NCI-H2107 treated with DMSO at 0.1 percent for 48 hours (cell line): ENCODE measurements at regions not wholly inside any gene's neighbourhood (a gene's known extent, or its start where the extent isn't known, plus 50 kb on each side); places are given as distances from the start of the nearest gene placed in this dataset.
"Not testable (repeated sequence)": the region's sequence is repeated elsewhere in the genome, so short reads cannot be mapped to it uniquely, and the experiment has no call there.

Source experiments
- DNase-seq: peaks from one replicate; lab custom pipeline; 2025; ENCODE audit not compliant: unreplicated experiment; lab: John Stamatoyannopoulos, UW

DNA sequence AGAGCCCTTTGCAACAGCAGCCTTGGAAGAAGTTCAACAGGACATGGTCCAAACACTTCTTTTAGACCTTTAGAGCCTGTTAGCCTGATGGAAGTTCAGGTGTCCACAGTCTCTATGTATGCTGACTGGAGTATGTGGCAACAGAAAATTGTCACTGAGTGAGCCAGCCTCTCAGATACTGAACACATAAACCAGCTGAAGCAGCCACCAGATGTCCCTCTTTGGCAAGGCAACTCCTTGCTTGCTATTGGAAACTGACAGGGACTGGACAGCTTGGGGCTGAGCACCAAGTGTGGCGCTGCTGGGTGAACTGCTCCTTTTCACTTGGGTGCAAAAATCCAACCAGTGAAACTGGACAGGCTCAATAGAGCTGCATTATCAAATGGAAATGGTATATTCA lies 1344.9 kb downstream of the RPIA start:
- DNase-seq: not testable (repeated sequence)

DNA sequence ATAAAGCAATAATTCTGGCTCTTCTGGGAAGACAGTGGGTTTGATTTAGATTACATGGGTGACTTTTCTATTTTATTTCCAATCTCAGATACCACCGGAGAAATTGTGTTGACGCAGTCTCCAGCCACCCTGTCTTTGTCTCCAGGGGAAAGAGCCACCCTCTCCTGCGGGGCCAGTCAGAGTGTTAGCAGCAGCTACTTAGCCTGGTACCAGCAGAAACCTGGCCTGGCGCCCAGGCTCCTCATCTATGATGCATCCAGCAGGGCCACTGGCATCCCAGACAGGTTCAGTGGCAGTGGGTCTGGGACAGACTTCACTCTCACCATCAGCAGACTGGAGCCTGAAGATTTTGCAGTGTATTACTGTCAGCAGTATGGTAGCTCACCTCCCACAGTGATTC lies 1347.6 kb downstream of the RPIA start:
- not testable (repeated sequence) for DNase-seq

DNA sequence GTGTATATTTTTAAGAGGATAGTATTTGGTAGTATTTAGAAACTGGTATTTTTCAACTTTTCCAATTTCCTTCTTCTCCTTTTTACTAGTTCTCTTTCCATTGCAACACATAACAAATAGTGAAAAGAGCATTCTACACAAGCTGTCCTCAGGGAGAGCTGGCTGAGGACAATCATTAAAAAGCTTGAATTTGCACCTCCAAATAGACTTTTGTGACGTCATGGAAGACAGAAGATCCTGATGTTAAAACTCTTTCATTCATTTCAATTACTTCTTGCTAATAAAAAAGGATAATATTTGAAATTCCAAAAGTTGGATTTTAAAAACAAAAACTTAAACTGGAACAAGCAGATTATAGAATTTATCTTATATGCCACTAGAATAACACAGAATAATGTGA lies 1356.3 kb downstream of the RPIA start:
- not testable (repeated sequence) for DNase-seq

DNA sequence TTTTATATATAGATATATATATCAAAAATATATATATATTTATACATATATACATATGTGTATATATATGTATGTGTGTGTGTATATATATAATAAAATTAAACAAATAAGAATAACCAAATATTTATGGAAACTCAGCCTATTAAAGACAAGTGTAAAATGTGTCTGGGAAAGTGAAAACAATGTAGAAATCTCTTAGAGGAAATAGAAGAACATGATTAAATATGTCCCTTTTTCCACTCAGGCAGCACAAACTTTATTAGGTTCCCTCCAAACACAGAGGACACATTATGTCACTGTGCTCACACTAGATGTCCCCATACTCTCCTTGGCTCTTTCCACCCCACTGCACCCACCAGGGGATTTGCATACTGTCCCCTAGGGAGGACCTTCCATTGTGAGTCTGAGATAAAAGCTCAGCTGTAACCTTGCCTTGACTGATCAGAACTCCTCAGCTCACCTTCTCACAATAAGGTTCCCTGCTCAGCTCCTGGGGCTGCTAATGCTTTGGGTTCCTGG lies 1360.7 kb downstream of the RPIA start:
- DNase-seq: not testable (repeated sequence)

DNA sequence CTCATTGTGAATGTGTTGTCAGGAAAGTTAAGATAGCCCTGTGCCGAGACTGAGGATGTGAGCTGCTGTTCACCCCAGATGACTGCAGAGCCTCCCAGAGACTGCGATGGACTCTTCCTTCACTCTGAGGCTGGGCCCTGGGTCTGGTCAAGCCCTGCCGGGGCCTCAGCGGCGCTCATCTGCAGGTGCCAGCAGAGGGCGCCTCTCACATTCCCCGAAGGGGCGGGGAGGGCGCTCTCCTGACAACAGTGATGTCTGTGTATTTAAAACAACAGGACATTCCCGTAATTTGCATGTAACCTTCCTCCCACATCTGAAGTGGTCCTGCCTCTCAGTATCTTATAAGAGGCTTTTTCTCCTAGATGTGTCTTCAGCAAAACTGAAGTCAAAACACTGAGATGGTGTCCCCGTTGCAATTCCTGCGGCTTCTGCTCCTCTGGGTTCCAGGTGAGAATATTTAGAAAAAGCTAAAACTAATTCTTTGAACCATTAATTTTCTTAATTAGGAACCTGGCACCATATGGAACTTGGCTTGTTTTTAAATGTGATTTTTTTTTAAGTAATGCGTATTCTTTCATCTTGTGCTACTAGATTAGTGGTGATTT lies 1377.9 kb downstream of the RPIA start:
- DNase-seq: no peak

DNA sequence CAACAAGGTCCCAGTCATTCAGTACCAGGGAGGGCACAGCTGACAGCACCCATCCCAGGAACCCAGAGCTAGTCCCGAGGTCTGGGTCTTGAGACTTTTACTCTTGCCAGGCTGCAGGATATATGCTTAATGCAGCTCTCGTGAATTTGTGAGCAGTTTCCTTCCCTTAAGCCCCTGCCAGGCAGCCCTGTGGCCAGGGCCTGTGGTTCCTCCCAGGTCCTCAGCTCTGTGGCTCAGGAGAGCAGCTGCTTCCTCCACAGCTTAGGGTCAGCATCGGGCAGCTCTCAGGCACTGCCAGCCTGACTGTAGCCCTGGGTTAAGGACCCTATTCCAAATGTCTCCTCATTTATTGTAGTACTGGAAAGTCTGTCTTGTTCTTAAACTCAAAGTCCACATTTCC lies 1384.8 kb downstream of the RPIA start:
- DNase-seq: no peak

DNA sequence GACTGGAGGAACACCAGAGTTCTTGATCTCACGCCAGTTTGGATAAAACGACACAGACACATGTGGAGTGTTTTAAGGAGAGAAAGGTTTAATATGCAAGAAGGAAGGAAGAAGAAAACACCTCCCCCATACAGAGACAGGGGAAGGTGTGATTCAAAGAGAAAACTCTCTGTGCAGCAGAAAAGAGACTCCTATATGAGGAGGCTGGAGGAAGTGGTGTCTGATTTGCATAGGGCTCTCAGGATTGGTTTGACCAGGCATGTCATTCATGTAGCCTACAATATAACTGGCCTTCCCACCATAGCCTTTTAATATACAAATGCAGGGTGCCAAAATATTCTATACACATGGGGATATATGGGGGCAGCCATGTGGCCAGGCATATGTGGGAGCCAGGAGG lies 1386.5 kb downstream of the RPIA start:
- DNase-seq: no peak

DNA sequence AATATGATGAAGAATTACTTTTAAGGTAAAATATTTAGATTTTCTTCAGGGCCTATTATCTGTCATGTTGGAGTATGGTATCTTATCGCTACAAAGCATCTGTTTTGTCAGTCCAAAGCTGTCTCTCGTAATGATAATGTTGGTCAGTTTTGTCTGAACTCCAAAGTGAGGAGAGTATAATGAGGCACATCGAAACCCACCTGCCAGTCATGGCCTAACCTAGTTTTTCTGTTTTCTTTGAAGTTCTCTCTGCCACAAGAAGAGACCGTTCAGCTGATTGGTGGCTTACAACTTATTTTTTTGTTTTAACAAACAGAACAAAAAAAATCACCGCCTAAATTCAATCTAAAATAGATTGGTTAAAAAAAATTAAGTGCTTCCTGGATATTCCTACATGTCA lies 1387.9 kb downstream of the RPIA start:
- DNase-seq: no peak

DNA sequence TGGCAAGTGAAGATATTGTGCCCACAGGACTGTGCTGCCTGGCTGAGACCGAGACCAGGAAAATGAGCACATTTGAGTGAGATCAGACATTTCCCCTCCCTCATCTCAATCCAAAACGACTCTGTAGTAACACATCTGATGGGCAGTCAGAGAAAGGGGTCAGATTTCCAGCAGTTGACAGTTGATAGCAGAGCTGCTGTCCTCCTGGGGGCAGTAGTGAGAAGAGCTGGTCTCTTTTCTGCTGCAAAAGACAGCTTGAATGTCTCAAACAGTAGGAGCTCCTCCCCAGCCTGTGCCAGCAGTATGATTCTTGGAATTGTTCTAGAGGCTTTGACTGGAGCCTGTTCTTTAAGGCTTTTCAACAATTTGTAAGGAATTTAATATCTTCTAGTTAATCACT lies 1396.3 kb downstream of the RPIA start:
- DNase-seq: not testable (repeated sequence)

DNA sequence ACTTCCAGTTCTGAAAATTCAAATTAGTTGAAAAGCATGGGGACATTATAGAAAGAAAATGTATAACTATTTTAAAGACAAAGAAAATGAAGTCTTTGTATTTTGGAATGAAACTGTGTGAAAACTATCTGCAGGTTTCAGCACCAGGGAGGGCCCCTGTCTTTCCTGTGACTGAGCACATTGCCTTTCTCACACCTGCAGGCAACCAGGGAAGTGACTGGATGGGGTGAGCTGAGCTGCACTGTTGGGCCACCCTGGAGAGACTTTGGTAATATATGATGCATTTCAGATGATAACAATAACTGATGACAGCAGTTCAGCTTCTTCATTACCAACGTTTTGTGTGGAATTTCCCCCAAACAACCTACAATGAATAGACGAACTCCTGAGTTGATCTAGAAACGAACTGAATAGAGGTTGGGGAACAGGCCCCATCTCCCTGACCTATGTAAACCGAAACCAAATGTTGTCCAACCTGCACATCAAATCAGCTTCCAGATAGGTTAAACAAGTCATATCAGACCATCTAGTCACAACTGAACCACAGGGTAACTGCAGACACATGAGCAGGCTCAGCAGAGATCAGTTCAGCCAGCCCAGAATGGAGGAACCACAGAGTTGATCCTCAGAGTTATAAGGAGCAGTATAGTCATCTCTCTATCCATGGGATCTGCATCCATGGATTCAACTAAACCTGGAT lies 1402.2 kb downstream of the RPIA start:
- not testable (repeated sequence) for DNase-seq

DNA sequence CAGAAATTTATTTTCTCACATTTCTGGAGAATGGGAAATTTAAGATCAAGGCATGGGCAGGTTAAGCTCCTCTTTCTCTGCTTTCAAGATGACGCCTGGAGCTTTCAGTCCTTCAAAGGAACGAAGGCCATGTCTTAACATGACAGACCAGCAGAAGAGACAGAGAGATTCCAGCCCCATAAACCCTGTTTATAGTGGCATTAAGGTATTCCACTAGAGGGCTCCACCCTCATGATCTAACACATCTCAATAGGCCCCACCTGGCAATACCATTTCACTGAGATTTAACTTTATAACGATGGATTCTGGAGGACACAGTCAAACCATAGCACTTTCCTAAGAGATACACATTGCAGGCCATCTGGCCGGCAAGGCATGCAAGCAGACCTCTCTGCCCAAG lies 1406.1 kb downstream of the RPIA start:
- DNase-seq: not testable (repeated sequence)

DNA sequence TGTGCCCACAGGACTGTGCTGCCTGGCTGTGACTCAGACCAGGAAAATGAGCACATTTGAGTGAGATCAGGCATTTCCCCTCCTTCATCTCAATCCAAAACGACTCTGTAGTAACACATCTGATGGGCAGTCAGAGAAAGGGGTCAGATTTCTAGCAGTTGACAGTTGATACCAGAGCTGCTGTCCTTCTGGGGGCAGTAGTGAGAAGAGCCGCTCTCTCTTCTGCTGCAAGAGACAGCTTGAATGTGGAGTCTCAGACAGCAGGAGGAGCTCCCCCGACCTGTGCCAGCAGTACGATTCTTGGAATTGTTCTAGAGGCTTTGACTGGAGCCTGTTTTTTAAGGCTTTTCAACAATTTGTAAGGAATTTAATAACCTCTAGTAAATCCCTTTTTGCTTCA lies 1413.7 kb downstream of the RPIA start:
- DNase-seq: not testable (repeated sequence)

DNA sequence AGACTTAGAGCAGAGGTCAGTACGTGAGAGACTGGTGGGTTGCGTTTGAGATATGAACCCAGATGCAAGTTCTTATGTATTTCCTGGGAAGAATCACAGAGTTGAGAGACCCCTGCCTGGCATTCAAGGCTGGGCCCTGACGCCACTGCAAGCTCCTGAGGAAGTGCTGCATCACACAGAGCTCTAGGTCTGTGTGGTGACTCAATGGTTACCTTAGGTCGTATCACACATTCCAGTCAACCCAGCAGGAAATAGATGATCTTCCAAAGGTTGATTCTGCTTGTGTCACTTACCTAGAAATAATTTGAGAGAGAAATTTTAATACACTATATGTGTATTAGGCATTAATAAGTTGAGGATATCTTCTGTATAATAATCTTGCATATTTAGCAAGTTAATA lies 1431.9 kb downstream of the RPIA start:
- DNase-seq: not testable (repeated sequence)

DNA sequence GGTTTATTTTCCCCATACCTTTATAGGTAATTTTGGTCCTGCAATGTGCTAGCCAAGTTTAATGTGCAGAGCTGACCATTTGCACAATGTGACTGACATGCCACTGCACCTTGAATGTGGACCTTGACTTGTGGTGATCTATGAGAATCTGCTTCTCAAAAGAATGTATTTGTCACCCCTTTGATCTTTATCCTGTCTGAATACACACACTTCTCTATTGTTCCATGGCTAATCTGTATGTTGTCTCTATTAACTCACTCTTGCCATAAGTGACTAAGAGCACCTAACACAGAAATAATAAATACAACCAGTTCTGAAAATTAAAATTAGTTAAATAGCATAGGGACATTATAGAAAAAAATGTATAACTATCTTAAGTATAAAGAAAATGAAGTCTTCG lies 1447.6 kb downstream of the RPIA start:
- DNase-seq: not testable (repeated sequence)

DNA sequence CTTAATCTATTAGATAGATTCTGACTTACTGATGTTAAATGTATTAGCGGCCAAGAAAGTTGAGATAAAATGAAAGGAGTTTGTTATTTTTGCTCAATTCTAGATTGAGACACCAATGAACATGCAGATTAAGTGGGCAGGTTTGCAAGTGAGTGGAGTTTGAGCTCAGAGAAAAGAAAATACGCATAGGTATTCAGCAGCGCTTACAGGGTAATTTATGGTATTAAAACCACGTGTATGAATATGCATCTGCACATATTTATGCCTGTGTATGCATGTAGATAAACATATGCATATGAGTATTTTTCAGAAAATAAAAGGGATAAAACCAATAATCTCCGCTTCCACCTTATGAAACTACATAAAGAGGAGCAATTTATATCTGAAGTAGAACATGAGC lies 1450.1 kb downstream of the RPIA start:
- not testable (repeated sequence) for DNase-seq

DNA sequence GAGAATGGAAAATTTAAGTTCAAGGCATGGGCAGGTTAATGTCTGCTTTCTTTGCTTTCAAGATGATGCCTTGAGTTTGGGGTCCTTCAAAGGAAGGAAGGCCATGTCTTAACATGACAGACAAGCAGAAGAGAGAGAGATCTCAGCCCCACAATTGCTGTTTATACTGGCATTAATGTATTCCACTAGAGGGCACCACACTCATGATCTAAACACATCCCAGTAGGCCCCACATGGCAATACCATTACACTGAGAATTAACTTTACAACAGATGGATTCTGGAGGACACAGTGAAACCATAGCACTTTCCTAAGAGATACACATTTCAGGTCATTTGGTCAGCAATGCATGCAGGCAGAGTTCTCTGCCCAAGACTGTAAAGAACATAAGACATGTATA lies 1460.3 kb downstream of the RPIA start:
- peak; percentile 3 for DNase-seq

DNA sequence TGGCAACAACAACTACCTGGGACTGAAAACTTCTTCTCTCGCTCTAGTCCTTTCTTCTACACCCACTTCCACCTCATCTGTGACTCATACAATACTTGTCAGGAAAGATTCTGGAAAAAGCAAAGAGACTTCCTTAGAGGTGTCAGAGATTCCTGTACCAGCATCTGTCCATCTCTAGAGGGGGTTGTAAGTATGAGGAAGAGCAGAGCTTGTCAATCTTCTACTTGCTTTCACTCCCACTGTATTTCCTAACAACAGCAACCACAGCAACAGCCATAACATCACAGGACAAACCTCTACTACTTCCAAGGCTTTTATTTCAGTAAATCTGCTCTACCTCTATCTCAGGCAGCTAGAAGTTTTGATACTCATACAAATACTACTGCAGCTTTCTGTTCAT lies 1479.5 kb downstream of the RPIA start:
- not testable (repeated sequence) for DNase-seq

DNA sequence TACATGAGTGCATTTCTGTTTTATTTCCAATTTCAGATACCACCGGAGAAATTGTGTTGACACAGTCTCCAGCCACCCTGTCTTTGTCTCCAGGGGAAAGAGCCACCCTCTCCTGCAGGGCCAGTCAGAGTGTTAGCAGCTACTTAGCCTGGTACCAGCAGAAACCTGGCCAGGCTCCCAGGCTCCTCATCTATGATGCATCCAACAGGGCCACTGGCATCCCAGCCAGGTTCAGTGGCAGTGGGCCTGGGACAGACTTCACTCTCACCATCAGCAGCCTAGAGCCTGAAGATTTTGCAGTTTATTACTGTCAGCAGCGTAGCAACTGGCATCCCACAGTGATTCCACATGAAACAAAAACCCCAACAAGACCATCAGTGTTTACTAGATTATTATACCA lies 1481.6 kb downstream of the RPIA start:
- not testable (repeated sequence) for DNase-seq

DNA sequence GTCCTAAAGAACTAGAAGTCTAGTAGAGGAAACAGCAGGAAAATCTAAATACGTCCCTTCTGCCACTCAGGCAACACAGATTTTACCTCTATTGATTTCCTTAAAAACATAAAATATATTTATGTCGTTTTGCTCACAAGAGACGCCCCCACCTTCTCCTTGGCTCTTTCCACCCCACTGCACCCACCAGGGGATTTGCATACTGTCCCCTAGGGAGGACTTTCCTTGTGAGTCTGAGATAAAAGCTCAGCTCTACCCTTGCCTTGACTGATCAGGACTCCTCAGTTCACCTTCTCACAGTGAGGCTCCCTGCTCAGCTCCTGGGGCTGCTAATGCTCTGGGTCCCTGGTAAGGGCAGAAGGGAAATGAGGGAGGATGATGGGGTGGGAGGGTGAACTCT lies 1488.1 kb downstream of the RPIA start:
- not testable (repeated sequence) for DNase-seq

DNA sequence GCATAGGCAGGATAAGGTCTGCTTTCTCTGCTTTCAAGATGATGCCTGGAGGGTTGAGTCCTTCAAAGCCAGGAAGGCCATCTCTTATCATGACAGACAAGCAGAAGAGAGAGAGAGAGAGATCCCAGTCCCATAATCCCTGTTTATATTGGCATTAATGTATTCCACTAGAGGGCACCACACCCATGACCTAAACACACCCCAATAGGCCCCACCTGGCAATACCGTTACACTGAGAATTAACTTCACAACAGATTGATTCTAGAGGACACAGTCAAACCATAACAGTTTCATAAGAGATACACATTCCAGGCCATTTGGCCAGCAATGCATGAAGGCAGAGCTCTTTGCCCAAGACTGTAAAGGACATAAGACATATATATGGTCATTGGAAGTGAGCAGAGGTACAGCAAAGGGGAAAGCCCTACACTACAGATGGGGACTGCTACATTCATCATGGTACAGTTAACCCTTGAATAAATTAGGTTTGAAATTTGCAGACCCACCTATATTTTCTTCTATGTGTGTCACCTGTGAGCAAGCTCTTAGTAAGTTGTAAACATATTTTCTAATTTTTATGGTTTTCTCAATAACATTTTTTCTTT lies 1516.1 kb downstream of the RPIA start:
- peak; percentile 1 for DNase-seq

DNA sequence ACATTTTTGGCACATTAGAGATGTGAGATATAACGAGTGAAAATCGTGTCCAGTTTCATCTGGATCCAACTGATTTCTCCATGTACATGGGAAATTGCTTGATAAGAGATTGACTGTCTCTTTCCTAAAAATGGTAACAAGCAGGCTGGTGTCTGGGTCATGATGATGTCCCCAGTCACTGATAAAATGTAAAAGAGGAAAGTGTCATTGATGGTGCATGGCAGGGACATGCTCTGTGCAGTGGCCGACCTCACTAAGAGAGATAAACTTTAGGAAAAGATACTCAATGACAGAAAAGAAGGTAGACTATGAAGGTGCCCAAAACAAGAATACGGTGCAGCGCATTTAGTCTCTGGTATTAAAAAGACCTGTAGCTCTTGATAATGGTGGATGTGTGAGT lies 1517.5 kb downstream of the RPIA start:
- no peak for DNase-seq

DNA sequence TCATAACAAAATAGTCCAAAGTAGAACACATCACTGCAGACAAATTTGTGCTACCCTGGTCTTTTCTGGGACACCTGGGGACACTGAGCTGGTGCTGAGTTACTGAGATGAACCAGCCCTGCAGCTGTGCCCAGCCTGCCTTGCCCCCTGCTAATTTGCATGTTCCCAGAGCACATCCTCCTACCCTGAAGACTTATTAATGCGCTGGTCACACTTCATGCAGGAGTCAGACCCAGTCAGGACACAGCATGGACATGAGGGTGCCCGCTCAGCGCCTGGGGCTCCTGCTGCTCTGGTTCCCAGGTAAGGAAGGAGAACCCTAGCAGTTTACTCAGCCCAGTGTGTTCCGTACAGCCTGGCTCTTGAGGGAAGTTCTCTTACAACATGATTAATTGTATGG lies 1518.3 kb downstream of the RPIA start:
- DNase-seq: no peak
